ENCODE measurements at regions not wholly inside any gene's neighbourhood (a gene's known extent, or its start where the extent isn't known, plus 50 kb on each side); places are given as distances from the start of the nearest gene placed in this dataset.

- DNase-seq: no peak
Observed at GRCh38 chr18:51400721-51401120, 203.2 kb upstream of the MEX3C start.

- DNase-seq: no peak
Observed at GRCh38 chr18:51401912-51402311, 204.4 kb upstream of the MEX3C start.

- no peak for DNase-seq
Observed at GRCh38 chr18:51404620-51405019, 207.1 kb upstream of the MEX3C start.

GRCh38 chr18:51405683-51406477 is 208.4 kb upstream of the MEX3C start:
- no peak for DNase-seq

- no peak for DNase-seq
Observed at GRCh38 chr18:51417643-51418483, 220.4 kb upstream of the MEX3C start.

- no peak for DNase-seq
Observed at GRCh38 chr18:51425475-51425874, 228.0 kb upstream of the MEX3C start.

- no peak for DNase-seq
Observed at GRCh38 chr18:51425889-51426288, 228.4 kb upstream of the MEX3C start.

GRCh38 chr18:51426996-51427395 is 229.5 kb upstream of the MEX3C start:
- no peak for DNase-seq

- DNase-seq: no peak
Observed at GRCh38 chr18:51429644-51430043, 232.2 kb upstream of the MEX3C start.

- DNase-seq: no peak
Observed at GRCh38 chr18:51430538-51430937, 233.1 kb upstream of the MEX3C start.

GRCh38 chr18:51433296-51433695 is 235.8 kb upstream of the MEX3C start:
- DNase-seq: no peak

- no peak for DNase-seq
Observed at GRCh38 chr18:51433881-51434280, 236.4 kb upstream of the MEX3C start.

GRCh38 chr18:51437280-51438271 is 240.1 kb upstream of the MEX3C start:
- no peak for DNase-seq

- DNase-seq: no peak
Observed at GRCh38 chr18:51438797-51439350, 241.4 kb upstream of the MEX3C start.

GRCh38 chr18:51442012-51442411 is 244.5 kb upstream of the MEX3C start:
- no peak for DNase-seq

- no peak for DNase-seq
Observed at GRCh38 chr18:51446571-51447210, 249.2 kb upstream of the MEX3C start.

- no peak for DNase-seq
Observed at GRCh38 chr18:51447351-51448342, 250.2 kb upstream of the MEX3C start.

GRCh38 chr18:51448949-51449348 is 251.5 kb upstream of the MEX3C start:
- DNase-seq: no peak

GRCh38 chr18:51453594-51453993 is 256.1 kb upstream of the MEX3C start:
- DNase-seq: no peak

- DNase-seq: no peak
Observed at GRCh38 chr18:51458861-51459260, 261.4 kb upstream of the MEX3C start.

- DNase-seq: no peak
Observed at GRCh38 chr18:51461956-51462355, 264.5 kb upstream of the MEX3C start.
